GM18868 (cell line): ENCODE measurements at regions not wholly inside any gene's neighbourhood (a gene's known extent, or its start where the extent isn't known, plus 50 kb on each side); places are given as distances from the start of the nearest gene placed in this dataset.

Source experiments
- ATAC-seq: cut with Tn5 transposase; IDR thresholded peaks from one replicate; pipeline ENCODE4 v1.9.1; 2021; ENCODE audit warnings: mild to moderate bottlenecking, moderate library complexity; ENCODE audit not compliant: unreplicated experiment

DNA sequence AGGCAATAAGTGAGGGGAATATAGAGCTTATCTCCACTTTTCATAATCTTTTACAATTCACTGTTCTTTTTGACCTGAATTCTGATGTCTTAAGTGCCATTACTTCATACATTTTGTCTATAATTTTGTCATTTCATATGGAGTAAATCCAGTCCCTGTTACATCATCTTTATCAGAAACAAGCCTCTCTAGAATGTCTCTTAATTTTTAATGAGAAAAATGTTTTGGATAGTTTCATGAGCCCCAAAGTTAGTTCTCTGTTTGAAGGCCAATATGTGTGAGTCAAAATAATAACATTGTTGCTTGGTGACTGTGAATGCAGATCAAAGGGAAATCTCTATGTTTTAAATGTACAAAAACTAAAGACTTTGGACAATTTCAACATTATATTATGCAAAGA is 329.6 kb upstream of the ARRDC3 start:
- no peak for ATAC-seq

DNA sequence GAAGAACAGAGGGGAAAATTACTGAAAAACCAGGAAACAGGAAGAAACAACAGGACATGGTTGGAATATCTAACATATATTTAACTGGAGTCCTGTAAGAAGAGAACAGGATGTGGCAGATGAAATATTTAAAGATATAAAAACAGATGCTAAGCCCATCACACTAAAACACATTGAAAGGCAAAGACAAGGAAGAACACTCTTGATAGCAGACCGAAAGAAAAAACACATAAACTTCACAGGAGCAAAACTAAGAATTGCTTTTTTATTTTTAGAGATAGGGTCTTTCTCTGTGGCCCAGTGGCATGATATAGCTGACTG is 324.4 kb upstream of the ARRDC3 start:
- ATAC-seq: no peak

DNA sequence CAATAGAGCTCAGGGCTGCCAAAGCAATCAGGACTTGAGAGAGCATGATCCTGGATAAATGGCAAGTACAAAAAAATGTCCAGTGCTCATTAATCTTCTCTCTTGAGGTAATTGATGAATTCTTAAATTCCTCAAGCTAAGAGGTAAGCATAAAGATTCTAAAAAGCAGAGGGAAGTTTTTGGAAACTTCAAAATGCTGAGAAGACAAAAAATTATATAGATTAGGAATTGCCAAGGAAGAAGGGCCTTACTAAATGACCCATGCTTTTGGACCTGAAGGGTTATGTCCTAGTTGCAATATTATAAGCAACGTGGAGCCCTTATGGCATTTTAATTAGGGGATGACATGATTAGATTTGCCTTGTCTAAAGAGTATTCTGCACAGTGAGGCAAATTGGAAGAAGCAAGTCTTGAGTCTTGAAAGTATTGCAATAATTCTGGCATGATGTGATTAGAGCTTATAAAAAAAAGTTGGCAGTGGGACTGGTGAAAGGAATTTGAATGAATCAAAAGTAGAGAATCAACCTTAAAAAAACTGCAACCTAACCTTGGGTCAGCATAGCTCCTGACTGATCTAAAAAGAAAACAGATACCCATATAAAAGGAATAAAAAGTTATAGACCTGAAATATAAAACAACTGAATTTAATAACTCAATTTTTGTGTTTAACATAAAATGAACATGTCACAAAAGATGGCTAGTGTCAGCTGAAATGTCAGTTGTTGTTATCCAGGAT is 323.8 kb upstream of the ARRDC3 start:
- no peak for ATAC-seq

DNA sequence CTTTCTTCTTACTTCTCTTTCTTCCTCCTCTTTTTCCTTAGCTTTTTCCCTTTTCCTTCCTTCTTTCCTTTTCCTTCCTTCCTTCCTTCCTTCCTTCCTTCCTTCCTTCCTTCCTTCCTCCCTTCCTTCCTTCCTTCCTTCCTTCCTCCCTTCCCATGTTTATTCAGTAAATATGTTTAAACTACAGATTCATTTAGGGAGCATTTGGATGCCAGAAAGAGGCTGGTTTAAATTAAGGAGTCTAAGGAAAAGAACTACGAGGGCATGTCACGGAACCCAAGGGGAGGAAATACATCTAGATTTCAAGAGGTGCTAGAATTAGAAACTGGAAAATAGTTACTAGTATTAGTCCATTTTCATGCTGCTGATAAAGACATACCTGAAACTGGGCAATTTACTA is 320.0 kb upstream of the ARRDC3 start:
- no peak for ATAC-seq

DNA sequence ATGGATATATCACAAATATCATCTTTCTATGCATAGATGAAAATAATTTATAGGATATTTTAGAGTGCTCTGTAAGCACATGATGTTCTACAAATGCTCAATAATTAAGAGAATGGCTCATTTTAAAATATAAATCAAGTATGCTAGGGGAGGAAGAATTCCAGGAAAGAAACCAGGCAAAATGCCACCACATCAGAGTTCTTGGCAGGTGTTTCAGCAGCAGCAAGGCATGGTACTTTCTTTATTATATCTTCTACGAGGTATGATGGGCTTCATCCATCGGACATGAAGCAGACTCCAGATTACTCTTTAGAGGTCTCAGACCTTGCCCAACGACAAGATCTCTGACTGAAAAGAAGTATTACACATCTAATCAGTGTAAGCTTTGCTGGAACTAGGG is 316.3 kb upstream of the ARRDC3 start:
- no peak for ATAC-seq

DNA sequence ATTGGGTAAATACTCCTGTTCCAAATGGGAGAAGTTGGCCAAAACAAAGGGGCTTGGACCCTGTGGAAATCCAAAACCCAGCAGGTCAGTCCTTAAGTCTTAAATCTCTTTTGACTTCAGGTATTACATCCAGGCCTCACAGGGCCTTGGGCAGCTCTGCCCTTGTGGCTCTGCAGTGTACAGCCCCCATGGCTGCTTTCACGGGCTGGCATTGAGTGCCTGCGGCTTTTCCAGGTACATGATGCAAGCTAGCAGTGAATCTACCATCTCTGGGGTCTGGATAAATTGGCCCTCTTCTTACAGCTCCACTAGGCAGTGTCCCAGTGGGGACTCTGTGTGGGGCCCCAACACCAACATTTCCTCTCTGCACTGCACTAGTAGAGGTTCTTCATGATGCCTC is 308.5 kb upstream of the ARRDC3 start:
- ATAC-seq: no peak

DNA sequence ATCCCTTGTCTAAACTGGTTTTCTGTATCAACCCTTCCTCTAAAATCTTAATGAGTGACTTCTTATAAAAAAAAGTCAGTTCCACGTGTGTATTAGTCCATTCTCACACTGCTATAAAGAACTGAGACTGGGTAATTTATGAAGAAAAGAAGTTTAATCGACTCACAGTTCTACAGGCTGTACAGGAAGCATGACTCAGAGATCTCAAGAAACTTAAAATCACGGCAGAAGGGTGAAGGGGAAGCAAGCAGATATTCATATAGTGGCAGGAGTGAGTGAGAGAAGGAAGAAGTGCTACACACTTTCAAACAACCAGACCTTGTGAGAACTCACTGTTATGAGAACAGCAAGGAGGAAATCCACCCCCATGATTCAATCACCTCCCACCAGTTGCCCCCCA is 307.8 kb upstream of the ARRDC3 start:
- ATAC-seq: no peak

DNA sequence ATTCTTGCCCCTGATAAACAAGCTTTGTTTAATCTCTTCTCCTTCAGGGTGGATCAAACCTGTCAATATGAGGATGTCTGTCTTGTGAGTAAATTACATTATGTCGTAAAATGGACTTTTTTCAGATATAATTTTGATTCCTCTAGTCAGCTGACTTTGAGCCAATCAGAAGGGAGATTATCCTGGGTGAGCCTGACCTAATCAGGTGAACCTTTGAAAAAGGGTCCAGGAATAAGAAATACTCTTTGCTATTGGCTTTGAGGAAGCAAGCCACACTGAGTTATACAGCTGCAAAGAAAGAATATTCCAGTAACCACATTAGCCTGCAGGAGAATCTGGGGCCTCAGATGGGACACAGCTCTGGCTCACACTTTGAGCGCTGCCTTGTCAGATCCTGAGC is 304.3 kb upstream of the ARRDC3 start:
- ATAC-seq: no peak

DNA sequence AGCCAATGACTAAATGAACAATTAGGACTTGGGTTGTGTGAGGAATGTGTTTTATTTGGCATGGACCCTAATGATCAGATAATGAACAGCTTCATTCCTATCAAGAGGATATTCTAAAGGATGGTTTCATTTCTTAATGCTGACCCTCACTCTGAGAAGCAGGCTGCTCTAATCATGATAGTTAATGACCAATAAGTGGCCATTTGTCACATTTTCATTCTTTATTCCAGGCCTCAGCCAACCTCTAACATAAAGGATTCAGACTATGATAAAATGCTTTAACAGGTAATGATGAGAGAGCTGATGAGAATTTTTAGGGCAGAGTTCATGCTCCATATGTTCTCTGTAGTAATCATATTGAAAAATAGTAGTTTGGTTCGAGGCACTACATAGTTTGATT is 301.5 kb upstream of the ARRDC3 start:
- ATAC-seq: no peak

DNA sequence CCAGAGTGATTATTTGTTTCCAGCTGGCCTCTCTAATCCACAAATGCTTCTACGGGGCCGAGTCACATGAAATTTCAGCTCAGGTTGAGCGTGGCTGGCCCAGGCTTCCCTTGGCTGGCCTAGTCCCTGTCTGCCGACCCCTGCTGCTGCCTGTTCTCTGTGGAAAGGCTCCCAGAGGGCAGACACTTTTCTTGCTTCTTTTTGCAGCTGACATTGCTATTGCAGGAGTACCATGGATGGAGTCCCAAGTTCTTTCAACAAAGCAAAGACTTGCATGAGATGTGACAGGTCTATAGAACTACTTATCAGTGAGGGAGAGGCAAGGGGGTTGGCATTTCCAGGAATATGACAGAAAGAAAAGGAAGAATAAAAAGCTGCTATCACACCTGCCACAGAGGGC is 287.4 kb upstream of the ARRDC3 start:
- ATAC-seq: no peak

DNA sequence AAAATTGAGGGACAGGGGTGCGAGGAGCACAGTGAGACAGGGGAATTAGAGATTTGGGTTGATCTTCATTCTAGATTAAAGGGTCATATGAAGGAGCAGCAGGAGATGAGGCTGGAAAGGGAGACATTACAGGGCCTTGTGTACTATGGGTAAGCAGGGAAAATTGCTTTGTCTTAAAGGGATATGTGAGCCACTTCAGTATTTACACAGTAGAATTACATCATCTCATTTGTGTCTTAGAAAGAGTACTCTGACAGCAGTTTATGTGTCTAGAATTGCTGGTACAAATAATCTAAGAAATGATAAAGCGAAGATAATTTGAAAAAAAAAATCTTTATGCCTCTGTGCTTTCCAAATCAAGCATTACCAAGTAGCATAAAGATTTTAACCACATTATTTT is 287.0 kb upstream of the ARRDC3 start:
- no peak for ATAC-seq

DNA sequence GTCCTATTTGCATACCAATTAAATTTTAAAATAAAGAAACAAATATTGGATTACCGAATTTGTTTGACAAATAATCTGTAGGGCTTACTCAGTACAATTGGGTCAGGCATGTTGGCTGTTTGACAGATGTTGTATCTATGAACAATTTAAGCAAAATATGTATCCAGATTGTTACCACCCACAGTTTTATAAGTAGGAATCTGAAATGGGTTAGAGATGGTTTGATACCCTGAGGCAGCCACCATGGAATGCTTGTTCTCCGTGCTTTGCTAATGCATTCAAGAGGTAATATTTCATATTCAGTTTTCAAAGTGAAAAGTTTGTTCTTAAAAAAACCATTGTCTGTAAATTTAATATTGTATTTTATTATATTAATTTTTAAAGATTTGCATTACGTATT is 285.1 kb upstream of the ARRDC3 start:
- ATAC-seq: no peak

DNA sequence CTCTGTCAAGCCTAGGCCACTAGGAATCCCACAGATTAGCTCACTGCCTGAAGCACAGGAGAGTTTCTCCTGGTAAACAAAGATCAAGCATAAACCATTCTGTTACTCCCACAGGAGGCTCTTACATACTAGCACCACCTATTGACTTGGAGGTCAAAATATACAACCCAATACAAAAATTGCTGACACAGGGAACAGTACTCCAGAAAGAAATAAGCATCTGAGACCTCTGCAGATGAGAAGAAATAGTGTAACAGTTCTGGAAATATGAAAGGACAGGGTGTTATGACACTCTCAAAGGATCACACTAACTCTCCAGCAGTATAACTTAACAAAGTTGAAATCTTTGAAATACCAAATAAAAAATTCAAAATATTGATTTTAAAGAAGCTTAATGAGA is 269.6 kb upstream of the ARRDC3 start:
- no peak for ATAC-seq

DNA sequence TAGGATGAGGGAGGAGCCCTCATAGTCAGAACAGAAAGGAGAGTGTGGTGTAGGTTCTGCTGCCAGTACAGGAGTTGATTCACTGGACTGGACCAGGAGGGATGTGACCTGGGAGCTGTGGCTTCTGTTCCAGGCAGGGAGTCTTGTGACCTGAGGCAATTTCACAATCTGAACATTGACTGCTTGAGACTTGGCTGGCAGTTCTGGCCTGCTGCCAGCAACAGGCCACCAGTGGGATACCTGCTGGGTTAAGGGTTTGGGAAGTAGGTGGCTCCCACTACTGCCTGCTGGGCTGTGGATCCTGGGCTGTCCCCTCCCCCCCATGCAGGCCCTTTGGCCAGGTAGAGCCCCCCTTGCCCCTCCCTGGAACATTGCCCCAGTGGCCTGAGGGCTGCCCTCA is 268.6 kb upstream of the ARRDC3 start:
- no peak for ATAC-seq

DNA sequence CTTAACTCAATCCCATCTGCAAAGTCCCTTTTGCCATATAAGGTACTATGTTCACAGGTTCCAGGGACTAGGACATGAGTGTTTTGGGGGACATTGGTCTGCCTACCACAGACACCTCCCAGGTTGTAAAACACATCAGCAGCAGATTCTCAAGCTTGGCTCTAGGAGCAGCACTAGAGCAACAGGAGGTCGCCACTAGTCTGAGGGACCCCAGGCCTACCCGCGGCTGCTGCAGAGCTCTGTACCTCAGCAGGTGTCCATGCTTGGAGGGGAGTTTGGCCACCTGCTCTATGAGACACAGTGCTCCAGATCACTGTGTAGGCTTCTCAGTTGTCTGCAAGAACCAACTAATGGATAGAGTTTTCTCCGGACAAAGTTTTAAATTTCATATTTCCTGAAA is 262.2 kb upstream of the ARRDC3 start:
- ATAC-seq: no peak

DNA sequence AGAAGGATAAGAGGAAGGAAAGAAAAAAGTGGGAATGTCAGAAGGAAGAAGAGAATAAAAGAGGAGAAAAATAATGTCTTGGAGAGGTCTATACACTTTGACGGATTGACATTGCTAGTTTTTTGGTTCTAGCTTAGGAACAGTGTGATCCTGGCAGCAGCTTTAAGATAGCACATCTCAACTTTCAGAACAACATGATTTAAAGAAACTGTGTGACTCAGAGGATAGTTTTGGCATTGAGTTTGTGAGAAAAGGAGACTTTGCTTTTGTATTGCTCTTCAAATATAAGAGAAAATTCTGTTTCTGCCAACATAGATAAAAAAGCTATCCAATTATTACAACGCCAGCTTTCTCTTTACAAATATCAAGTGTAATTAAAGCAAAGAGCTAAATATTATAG is 260.7 kb upstream of the ARRDC3 start:
- ATAC-seq: no peak

DNA sequence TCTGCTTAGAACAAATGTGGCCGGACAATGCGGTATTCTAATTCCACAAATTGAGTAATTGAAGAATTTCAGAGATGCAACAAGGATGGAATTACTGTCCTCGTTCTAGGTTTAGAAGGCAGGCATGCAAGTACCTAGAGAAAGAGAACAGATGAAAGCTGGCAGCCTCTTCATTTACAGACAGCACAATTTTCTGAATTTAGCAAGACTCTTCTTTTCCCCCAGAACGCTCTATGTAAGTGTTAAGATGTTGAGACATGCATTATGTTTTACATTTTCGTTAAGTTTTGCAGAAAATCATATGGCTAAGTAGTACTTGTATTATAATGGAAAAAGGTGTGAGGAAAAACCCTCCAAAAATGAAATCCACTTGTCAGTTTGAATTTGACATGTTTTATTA is 259.5 kb upstream of the ARRDC3 start:
- ATAC-seq: no peak

DNA sequence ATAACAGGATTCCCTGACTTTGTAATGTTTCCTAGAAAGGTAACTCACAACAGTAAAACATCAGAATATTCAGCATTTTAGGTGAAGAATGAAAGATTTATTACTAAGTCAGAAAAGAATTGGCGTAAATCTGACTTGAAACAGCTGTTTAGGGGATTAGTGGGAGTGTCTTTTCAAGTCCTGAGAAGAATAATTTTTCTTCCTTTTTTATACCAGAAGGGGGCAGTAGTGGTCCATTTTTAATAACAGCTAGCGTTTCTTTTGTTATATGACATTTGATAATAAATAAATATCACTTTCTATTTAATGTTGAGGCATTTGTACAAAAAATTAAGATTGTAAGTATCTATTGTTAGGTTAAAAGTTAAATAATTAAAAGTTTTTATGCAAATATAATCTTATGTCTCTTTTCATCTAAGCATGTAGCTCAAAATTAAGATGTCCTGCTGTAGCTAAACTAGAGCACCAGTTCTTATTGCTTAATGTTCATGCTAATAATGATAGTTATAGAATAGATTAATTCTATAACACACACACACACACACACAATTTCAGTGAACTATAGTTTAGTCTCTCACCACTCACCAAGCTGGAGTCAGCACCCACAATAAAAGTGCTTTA is 258.7 kb upstream of the ARRDC3 start:
- ATAC-seq: peak; percentile 72

DNA sequence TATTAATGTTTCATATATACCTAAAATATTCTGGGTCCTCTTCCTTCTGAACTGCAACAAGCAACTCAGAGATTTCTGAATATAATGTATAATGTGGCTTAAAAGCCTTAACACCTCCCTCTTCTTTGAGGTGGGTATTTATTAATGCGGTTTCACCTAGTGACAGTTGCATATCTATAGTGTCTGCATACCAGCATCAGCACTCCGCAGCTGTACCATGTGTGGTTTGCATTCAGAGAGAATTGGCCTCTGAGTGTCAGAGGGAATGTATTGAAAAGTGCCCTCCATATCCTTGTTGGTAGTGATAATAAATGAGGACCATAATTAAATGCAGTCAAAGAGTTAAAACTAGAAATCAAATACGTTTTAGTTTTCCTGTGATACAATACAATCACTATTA is 256.6 kb upstream of the ARRDC3 start:
- ATAC-seq: no peak

DNA sequence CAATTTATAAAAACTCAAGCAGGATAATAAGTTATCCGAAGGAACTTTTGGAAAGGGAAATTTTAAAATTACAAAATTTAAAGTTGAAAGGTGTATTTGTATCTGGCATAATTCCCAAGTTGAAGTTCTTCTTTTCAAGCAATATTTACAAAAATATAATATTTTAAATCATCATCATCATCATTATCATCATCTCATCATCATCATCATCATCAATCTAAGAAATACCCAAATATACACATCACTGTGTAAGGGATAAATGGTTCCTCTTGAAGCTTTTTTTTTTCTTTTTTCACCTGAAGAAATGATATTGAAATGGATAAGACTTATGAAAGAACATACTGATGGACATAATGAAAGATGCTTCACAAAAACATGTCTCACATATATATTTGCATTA is 254.9 kb upstream of the ARRDC3 start:
- ATAC-seq: no peak

DNA sequence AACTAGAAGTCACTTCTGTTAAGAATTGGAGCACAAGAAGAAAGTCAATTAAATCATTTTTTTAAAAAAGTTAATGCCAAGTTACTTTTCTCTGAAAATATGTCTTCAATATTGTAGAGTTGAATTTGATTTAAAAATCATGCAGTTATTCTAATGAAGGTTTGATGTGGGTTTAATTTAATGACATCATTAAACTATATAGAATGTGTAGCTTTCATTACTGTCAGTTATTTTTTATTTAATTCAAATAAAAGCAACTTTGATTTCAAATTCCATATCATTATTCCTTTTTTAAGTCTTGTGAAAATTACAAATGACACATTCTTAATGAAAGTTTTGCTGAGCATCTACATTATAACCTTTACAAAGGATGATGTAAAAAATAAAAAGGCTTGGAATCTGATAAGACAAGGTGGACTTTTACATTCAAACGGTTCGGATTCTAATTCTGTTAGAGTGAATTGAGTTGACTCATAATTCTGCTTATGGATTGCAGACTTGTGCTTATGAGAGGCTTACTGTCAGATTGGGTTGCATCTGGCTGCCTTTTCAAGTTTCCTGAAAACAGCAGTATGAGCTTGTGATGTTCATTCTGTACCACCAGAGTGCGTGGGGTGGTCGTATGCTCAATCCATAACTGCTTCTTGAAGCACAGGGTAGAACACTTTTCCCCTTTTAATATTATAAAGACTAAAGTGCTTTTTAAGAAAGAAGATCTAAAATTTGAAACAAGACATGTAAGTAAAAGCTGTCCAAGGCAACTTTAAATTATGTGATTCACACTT is 253.0 kb upstream of the ARRDC3 start:
- ATAC-seq: no peak

DNA sequence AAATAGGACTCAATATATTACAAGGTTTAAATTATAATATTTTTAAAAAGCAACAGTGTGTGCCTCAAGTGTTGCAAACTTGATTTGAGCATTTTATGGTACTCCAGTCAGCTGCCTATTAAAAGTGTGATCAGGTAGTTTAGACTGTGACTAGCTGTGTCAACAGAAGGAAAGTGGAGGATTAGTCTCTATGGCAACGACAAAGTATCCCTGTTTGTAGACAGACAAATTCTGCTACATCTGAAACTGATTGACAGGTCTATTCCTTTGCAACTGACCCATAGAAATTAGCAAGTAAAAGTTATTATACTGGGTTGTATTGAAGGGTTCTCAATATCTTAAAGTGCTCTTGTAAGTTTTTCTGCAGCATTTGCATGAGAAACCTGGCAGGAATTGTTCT is 249.8 kb upstream of the ARRDC3 start:
- ATAC-seq: no peak
